ENCODE measurements at regions not wholly inside any gene's neighbourhood (a gene's known extent, or its start where the extent isn't known, plus 50 kb on each side); places are given as distances from the start of the nearest gene placed in this dataset.
"Not testable (repeated sequence)": the region's sequence is repeated elsewhere in the genome, so short reads cannot be mapped to it uniquely, and the experiment has no call there.

DNA sequence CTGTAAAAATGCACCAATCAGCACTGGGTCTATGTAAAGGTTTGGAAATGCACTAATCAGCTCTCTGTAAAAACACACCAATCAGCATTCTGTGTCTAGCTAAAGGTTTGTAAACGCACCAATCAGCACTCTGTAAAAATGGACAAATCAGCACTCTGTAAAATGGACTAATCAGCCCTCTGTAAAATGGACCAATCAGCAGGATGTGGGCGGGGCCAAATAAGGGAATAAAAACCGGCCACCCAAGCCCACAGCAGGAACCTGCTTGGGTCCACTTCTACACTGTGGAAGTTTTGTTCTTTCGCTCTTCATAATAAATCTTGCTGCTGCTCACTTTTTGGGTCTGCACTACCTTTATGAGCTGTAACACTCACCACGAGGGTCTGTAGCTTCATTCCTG lies 101.0 kb downstream of the SMC2 start:
- H3K4me3 ChIP-seq; H3K27ac ChIP-seq; H3K4me1 ChIP-seq; H3K9me3 ChIP-seq; intact Hi-C loops (cut with DNase I; ENCODE audit: low total_unique reads); H3K27me3 ChIP-seq; H3K36me3 ChIP-seq; in situ Hi-C loops (cut with MboI; ENCODE audit: low sequenced_read_pairs in 4 of 4); DNase-seq; ATAC-seq: not testable (repeated sequence)

DNA sequence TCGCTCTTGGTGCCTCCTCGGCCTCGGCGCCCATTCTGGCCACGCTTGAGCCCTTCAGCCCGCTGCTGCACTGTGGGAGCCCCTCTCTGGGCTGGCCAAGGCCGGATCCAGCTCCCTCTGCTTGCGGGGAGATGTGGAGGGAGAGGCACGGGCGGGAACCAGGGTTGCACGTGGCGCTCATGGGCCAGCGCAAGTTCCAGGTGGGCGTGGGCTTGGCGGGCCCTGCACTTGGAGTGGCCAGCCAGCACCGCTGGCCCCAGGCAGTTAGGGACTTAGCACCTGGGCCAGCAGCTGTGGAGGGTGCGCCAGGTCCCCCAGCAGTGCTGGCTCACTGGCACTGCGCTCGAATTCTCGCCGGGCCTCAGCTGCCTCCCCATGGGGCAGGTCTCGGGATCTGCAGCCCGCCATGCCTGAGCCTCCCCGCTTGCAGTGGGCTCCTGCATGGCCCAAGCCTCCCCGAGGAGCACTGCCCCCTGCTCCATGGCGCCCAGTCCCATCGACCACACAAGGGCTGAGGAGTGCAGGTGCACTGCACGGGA lies 106.4 kb downstream of the SMC2 start:
- in situ Hi-C loops (cut with MboI; ENCODE audit: low sequenced_read_pairs in 4 of 4) (no loop called here), intact Hi-C loops (cut with DNase I; ENCODE audit: low total_unique reads) (no loop called here)
- ATAC-seq (no peak), DNase-seq (no peak)
- Histone ChIP-seq H3K9me3 (no peaks in the 10 kb centered on the region), H3K4me3 (no peak overlapping the region), H3K4me1 (no peaks in the 10 kb centered on the region), H3K36me3 (no peaks in the 10 kb centered on the region), H3K27me3 (no peaks in the 10 kb centered on the region), H3K27ac (no peak overlapping the region)
- TF ChIP-seq POLR2A (IDR thresholded peaks at IDR 0.05): no peak
- TF ChIP-seq, protein P1, sequence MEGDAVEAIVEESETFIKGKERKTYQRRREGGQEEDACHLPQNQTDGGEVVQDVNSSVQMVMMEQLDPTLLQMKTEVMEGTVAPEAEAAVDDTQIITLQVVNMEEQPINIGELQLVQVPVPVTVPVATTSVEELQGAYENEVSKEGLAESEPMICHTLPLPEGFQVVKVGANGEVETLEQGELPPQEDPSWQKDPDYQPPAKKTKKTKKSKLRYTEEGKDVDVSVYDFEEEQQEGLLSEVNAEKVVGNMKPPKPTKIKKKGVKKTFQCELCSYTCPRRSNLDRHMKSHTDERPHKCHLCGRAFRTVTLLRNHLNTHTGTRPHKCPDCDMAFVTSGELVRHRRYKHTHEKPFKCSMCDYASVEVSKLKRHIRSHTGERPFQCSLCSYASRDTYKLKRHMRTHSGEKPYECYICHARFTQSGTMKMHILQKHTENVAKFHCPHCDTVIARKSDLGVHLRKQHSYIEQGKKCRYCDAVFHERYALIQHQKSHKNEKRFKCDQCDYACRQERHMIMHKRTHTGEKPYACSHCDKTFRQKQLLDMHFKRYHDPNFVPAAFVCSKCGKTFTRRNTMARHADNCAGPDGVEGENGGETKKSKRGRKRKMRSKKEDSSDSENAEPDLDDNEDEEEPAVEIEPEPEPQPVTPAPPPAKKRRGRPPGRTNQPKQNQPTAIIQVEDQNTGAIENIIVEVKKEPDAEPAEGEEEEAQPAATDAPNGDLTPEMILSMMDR (IDR thresholded peaks at IDR 0.05 in 4 of 5, conservative IDR thresholded peaks at IDR 0.05 in 1 of 5): no peak

DNA sequence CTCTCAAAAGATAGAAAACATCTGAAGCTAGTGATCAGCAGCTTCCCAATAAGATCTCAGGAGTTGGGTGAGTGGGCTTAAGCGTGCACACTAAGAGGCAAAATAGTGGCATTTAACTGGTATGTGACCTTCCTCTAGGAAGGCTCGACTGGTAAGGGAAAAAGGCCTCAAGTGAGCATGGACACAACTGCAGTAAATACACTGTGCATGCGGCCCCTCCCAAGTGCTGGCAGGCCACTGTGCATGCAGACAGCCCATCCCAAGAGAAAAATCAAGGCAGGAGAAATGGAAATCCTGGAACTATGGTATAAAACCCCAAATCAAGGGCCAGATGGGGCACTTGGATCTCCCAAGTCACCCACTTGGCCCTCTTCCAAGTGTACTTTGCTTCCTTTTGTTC lies 112.7 kb downstream of the SMC2 start:
- H3K4me1 ChIP-seq: no peaks in the 10 kb centered on the region
- no peaks in the 10 kb centered on the region for H3K36me3 ChIP-seq
- H3K27ac ChIP-seq: no peak overlapping the region
- H3K9me3 ChIP-seq: no peaks in the 10 kb centered on the region
- in situ Hi-C loops (cut with MboI; ENCODE audit: low sequenced_read_pairs in 4 of 4) (no loop called here), intact Hi-C loops (cut with DNase I; ENCODE audit: low total_unique reads) (no loop called here)
- no peak for ATAC-seq
- DNase-seq: no peak
- H3K4me3 ChIP-seq: no peak overlapping the region
- TF ChIP-seq, protein P1 (IDR thresholded peaks at IDR 0.05 in 4 of 5, conservative IDR thresholded peaks at IDR 0.05 in 1 of 5): no peak
- TF ChIP-seq POLR2A (IDR thresholded peaks at IDR 0.05): no peak
- H3K27me3 ChIP-seq: no peaks in the 10 kb centered on the region

DNA sequence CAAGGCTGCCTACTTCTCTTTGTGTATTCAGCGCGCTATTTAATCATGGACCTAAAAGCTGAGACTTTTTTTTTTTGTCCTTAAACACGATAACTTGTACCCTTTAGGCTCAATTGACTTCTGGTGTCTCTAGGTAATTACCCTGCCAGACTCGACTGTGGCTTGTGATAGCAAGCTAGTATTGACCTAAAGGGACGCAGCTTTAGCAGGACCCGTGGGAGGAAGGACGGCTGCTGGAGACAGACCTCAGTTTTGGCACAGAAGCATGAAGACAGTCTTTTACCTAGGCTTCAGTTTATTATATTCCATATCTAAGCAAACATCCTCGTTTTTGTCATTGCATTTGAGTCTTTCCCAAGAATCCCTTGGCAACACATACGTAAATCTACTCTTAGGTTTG lies 115.3 kb downstream of the SMC2 start:
- in situ Hi-C loops (cut with MboI; ENCODE audit: low sequenced_read_pairs in 4 of 4): no loop called here
- intact Hi-C loops (cut with DNase I; ENCODE audit: low total_unique reads): no loop called here
- TF ChIP-seq, protein P1 (IDR thresholded peaks at IDR 0.05 in 4 of 5, conservative IDR thresholded peaks at IDR 0.05 in 1 of 5): no peak
- TF ChIP-seq POLR2A (IDR thresholded peaks at IDR 0.05): no peak
- Histone ChIP-seq H3K4me3 (no peak overlapping the region), H3K27ac (no peak overlapping the region), H3K4me1 (no peaks in the 10 kb centered on the region), H3K27me3 (no peaks in the 10 kb centered on the region), H3K9me3 (peaks cover 0 to 6% (median 0%) of the 10 kb centered on the region in 3 donors), H3K36me3 (no peaks in the 10 kb centered on the region)
- DNase-seq (no peak), ATAC-seq (no peak)

DNA sequence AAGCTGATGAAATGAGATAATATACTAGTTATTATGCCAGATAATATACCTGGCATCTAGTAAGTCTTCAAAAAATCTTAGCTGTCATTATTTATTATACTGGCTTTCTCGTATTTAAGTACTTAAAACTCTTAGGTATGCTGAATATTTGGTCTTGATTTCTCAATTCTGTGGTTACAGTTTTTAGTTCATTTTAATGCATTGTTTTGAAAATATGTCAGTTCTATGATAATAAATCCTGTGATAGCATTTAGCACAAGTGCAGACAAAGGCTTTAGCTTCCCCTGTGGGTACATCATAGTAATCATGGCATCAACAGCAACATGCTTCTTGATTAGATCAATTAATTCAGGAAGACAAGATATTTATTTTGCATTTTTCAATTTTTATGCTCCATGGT lies 133.0 kb downstream of the SMC2 start:
- no peak for ATAC-seq
- H3K9me3 ChIP-seq: no peaks in the 10 kb centered on the region
- H3K36me3 ChIP-seq: no peaks in the 10 kb centered on the region
- H3K4me3 ChIP-seq: no peak overlapping the region
- in situ Hi-C loops (cut with MboI; ENCODE audit: low sequenced_read_pairs in 4 of 4) (no loop called here), intact Hi-C loops (cut with DNase I; ENCODE audit: low total_unique reads) (no loop called here)
- no peak overlapping the region for H3K27ac ChIP-seq
- DNase-seq: no peak
- H3K27me3 ChIP-seq: no peaks in the 10 kb centered on the region
- no peak for TF ChIP-seq POLR2A (IDR thresholded peaks at IDR 0.05)
- TF ChIP-seq, protein P1 (IDR thresholded peaks at IDR 0.05 in 4 of 5, conservative IDR thresholded peaks at IDR 0.05 in 1 of 5): no peak
- H3K4me1 ChIP-seq: no peaks in the 10 kb centered on the region
